ENCODE measurements at regions not wholly inside any gene's neighbourhood (a gene's known extent, or its start where the extent isn't known, plus 50 kb on each side); places are given as distances from the start of the nearest gene placed in this dataset.
"Not testable (repeated sequence)": the region's sequence is repeated elsewhere in the genome, so short reads cannot be mapped to it uniquely, and the experiment has no call there.

DNA sequence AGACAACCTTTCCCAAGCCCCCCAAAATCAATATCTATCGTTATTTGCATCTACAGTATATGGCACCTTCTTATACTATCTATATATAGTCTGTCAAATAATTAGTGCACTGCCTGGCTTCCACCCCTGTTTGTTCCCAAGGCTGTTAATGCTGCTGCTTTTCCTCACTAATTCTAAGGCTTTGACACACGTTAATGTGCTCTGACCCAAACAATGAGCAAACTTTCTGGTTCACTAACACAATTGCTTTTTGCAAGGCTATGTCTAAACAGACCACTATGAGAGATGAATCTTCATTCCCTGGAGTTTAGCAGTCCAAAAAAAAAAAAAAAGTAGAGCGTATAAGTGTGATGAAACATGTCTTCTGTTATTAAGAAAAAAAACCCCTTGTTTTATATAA is 360.9 kb upstream of the AGA start:
- TF ChIP-seq, protein P1, sequence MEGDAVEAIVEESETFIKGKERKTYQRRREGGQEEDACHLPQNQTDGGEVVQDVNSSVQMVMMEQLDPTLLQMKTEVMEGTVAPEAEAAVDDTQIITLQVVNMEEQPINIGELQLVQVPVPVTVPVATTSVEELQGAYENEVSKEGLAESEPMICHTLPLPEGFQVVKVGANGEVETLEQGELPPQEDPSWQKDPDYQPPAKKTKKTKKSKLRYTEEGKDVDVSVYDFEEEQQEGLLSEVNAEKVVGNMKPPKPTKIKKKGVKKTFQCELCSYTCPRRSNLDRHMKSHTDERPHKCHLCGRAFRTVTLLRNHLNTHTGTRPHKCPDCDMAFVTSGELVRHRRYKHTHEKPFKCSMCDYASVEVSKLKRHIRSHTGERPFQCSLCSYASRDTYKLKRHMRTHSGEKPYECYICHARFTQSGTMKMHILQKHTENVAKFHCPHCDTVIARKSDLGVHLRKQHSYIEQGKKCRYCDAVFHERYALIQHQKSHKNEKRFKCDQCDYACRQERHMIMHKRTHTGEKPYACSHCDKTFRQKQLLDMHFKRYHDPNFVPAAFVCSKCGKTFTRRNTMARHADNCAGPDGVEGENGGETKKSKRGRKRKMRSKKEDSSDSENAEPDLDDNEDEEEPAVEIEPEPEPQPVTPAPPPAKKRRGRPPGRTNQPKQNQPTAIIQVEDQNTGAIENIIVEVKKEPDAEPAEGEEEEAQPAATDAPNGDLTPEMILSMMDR (IDR thresholded peaks at IDR 0.05; ENCODE audit: low read depth, low read length), result no peak
- DNase-seq (ENCODE audit: extremely low read depth, low read depth), result no peak

DNA sequence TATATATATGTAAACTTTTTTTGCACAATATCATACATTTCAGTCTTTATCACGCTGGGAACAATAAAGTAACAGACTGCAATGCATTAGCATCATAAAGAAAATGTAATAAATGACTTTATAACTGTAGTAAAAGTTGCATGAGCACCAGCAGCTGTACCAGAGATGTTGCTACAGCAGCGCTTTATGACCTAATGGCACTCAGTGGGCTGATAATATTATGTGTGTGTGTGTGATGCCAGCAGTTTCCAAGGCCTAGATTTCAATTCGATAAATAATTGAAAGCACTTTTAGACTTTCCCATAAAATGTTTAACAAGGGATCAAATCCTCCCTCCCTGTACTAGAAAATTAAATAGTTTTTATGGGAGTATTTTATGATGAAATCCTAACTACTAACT is 367.6 kb upstream of the AGA start:
- TF ChIP-seq, protein P1 (IDR thresholded peaks at IDR 0.05; ENCODE audit: low read depth, low read length), result no peak
- no peak for DNase-seq (ENCODE audit: extremely low read depth, low read depth)

DNA sequence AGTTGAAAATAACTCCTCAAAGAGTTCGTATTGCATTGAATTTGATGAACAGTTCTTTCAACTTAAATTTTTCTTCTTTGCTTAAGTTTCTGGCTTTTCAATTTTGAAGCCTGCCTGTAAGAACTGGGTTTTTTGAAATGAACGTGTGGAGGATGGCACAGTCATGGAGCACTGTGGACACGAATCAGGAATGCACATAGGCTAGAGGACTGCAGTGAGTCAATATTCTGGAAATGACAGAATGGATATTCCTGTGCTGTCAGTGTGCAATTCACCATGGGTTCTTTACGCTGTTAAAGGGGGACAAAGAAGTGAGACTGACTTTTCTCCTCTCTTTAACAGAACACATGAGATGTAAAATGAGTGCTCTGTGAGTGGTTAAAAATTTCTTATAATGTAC is 368.0 kb upstream of the AGA start:
- TF ChIP-seq, protein P1 (IDR thresholded peaks at IDR 0.05; ENCODE audit: low read depth, low read length), result no peak
- no peak for DNase-seq (ENCODE audit: extremely low read depth, low read depth)

DNA sequence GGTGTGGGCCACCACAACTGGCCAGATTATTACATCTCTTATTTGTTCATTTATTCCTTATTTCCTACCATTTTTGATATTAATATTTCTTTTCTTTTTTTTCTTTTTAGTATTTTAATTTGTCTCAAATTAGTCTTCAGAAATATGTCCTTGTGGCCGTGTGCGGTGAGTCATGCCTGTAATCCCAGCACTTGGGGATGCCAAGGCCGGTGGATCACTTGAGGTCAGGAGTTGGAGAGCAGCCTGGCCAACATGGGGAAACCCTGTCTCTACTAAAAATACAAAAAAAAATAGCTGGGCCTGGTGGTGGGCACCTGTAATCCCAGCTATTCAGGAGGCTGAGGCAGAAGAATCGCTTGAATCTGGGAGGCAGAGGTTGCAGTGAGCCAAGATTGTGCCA is 376.2 kb upstream of the AGA start:
- not testable (repeated sequence) for DNase-seq (ENCODE audit: extremely low read depth, low read depth)

DNA sequence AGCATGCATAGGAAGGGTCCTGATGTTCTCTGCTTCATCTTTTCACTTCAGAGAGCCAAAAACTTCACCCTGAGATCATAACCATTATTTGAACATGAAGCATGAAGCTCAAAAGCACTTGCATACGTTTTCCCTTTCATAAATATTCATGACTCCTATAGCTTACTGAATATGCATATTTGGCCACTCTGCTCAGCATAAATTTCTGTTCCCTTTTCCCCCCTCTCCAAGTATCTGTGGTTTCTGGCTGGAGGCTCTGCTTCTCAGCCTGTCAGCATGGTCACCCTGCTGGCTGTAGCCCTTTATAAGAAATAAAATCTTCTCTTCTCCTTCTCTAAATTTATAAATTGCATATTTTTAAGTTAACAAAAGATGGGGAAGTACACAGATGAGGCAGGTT is 384.7 kb upstream of the AGA start:
- TF ChIP-seq, protein P1 (IDR thresholded peaks at IDR 0.05; ENCODE audit: low read depth, low read length), result no peak
- DNase-seq (ENCODE audit: extremely low read depth, low read depth), result no peak

DNA sequence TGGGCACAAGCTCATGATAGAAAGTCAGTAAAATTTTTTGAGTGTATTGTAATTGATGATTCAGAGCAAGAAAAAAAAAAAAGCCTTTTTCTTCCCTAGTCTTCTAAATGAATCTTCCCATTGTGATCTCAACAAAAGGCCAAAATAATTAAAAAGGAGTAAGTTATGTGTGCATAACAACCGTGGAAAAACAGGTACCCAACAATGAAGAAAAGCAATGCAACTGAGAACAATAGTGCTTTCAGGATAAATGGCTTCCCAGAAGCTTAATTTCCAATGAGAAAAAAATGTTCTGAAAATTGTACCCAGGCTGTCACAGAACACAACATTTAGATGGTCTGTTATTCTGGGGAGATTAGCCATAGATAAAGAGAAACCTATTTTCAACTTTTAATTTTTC is 399.0 kb upstream of the AGA start:
- TF ChIP-seq, protein P1 (IDR thresholded peaks at IDR 0.05; ENCODE audit: low read depth, low read length), result no peak
- no peak for DNase-seq (ENCODE audit: extremely low read depth, low read depth)

DNA sequence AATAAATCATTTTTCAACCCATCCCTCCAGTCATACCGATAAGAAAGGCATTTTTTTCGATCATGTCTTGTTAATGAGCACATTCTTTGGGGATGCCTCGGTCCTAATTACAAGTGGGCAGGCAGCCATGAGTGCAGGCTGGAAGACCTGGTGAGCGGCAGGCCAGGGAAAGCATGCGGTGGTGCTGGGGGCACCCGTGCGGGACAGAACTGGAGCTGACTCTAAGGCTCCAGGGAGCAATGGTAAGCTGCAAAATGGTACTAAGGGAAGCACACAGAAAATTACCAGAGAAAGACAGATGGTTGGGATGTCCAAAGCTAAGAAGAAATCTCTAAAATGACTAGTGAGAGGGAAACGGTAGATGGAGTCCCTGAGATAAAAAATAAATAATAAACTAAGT is 411.0 kb upstream of the AGA start:
- TF ChIP-seq, protein P1 (IDR thresholded peaks at IDR 0.05; ENCODE audit: low read depth, low read length), result no peak
- no peak for DNase-seq (ENCODE audit: extremely low read depth, low read depth)

DNA sequence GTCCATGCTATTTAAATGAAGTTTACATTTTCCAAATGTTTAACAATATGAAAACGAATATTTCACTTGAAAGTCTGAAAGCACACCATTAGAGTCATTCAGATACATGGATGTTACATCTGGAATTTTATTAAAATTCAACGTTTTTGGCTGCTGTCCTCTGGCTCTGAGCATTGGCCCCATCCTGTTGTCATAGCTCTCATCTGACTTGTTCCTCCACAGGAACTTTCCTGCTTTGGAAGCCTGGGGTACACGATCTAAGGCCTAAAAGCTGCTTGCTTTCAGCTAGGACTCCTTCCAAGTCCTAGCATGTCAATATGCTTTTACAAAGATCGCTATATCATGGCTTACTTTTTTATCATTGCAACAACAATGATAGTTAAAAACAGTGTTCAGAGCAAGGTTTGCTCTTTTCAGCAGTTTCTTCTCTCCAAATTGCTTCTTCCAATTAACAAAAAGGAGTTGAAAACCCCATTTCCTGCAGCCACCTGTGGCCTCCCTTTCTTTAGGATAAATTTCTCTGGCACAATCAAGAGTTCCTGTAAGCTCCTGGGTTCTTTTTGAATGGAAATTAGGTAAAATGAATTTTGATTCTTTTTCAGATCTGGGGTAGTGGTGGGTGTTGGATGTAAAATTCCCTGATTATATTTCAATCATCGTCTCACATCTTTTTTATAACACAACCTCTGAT is 413.4 kb upstream of the AGA start:
- no peak for DNase-seq (ENCODE audit: extremely low read depth, low read depth)
- TF ChIP-seq, protein P1 (IDR thresholded peaks at IDR 0.05; ENCODE audit: low read depth, low read length), result no peak
